ENCODE measurements at regions not wholly inside any gene's neighbourhood (a gene's known extent, or its start where the extent isn't known, plus 50 kb on each side); places are given as distances from the start of the nearest gene placed in this dataset.

- TF ChIP-seq CTCF (IDR thresholded peaks at IDR 0.05; ENCODE audit: low read depth, low read length): no peak
- H3K4me3 ChIP-seq (ENCODE audit: low read depth, low read length): no peak overlapping the region
These were observed 104.5 kb upstream of the TAF1B start for GRCh38 chr2:9738535-9739496.

- H3K4me3 ChIP-seq (ENCODE audit: low read depth, low read length): no peak overlapping the region
These were observed 103.7 kb upstream of the TAF1B start for GRCh38 chr2:9739531-9739964.

GRCh38 chr2:9740382-9741073 is 102.7 kb upstream of the TAF1B start:
- H3K4me3 ChIP-seq (ENCODE audit: low read depth, low read length): no peak overlapping the region
- TF ChIP-seq CTCF (IDR thresholded peaks at IDR 0.05; ENCODE audit: low read depth, low read length): no peak

More at GRCh38 chr2:9739531-9739964, 103.7 kb upstream of the TAF1B start:
- no peak for TF ChIP-seq CTCF (IDR thresholded peaks at IDR 0.05; ENCODE audit: low read depth, low read length)

GRCh38 chr2:9741110-9741509 is 102.2 kb upstream of the TAF1B start:
- TF ChIP-seq CTCF (IDR thresholded peaks at IDR 0.05; ENCODE audit: low read depth, low read length): no peak
- no peak overlapping the region for H3K4me3 ChIP-seq (ENCODE audit: low read depth, low read length)

GRCh38 chr2:9742601-9743000 is 100.7 kb upstream of the TAF1B start:
- no peak for TF ChIP-seq CTCF (IDR thresholded peaks at IDR 0.05; ENCODE audit: low read depth, low read length)
- H3K4me3 ChIP-seq (ENCODE audit: low read depth, low read length): no peak overlapping the region

GRCh38 chr2:9744256-9745004 is 98.8 kb upstream of the TAF1B start:
- H3K4me3 ChIP-seq (ENCODE audit: low read depth, low read length): no peak overlapping the region
- TF ChIP-seq CTCF (IDR thresholded peaks at IDR 0.05; ENCODE audit: low read depth, low read length): no peak

All from WI38 (cell line).